Hypothalamus (tissue), 51 donors: ENCODE measurements at regions not wholly inside any gene's neighbourhood (a gene's known extent, or its start where the extent isn't known, plus 50 kb on each side); places are given as distances from the start of the nearest gene placed in this dataset.

Experiments
- DNase-seq, 51 donors: peaks; one replicate each; lab custom pipeline; 2025; lab: John Stamatoyannopoulos, UW

- DNase-seq: no peak
Measured at GRCh38 chr1:55512466-55512865, 297.3 kb upstream of the USP24 start.

DNA sequence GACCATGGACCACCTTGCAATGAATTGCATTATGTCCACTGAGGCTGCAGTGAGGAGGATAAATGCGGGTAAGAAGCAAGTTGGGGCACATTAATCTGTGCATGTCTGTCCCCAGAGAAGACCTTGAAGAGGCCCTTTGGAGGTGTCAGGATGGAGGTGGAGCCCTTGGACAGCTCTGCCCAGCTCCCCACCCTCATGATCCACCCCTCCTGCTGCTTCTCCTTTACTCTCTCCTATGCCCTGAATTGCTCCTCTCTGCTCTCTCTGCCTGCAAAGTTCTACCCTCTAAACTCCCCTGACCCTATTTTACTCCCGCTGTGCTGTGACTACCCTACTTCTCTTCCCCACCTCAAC is 292.4 kb upstream of the USP24 start:
- no peak for DNase-seq

GRCh38 chr1:55506740-55507577 is 291.8 kb upstream of the USP24 start:
- DNase-seq: no peak

- no peak for DNase-seq
Measured at GRCh38 chr1:55505326-55505725, 290.2 kb upstream of the USP24 start.

- no peak for DNase-seq
Measured at GRCh38 chr1:55504306-55504731, 289.2 kb upstream of the USP24 start.

GRCh38 chr1:55503663-55504305 is 288.6 kb upstream of the USP24 start:
- DNase-seq: no peak

GRCh38 chr1:55500601-55501000 is 285.4 kb upstream of the USP24 start:
- no peak for DNase-seq

GRCh38 chr1:55490547-55490946 is 275.4 kb upstream of the USP24 start:
- DNase-seq: no peak

DNA sequence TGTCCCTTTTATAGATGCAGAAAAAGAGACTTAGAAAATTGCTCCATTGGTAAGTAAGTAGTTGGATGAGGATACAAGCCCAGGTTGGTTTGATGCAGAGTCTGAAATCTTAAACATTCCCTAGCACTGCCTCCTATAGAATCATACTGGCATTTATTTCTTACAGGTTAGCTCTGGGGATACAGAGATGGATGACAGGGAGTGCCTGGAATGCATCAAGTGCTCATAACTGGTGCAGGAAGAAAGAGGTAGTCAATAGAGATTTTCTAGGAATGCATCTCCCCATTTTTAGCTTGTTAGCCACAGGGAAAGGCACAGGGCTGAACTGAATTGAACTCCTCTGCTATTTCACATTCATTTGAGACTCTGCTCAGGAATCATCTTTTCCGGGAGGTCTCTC is 269.0 kb upstream of the USP24 start:
- DNase-seq: no peak

- no peak for DNase-seq
Measured at GRCh38 chr1:55483523-55483922, 268.4 kb upstream of the USP24 start.

GRCh38 chr1:55481634-55482033 is 266.5 kb upstream of the USP24 start:
- DNase-seq: no peak

- no peak for DNase-seq
Measured at GRCh38 chr1:55480029-55480795, 265.0 kb upstream of the USP24 start.

DNA sequence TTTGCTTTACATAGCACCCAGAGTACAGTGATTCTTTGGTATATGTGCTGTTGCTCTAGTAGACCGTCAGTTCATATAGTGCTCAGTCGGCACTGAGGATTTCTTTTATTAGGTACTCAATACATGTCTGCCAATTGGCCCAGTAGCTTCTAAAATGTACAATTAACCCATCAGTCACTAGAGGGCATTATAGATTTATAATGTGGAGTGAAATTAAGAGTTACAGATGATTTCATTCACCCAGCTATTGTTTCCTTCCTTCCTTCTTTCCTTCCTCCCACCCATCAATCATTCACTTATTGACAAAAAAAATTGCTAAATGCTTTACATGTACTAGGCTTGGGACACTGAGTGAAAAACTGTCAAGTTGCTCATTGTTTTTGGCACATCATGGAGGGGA is 263.6 kb upstream of the USP24 start:
- no peak for DNase-seq

DNA sequence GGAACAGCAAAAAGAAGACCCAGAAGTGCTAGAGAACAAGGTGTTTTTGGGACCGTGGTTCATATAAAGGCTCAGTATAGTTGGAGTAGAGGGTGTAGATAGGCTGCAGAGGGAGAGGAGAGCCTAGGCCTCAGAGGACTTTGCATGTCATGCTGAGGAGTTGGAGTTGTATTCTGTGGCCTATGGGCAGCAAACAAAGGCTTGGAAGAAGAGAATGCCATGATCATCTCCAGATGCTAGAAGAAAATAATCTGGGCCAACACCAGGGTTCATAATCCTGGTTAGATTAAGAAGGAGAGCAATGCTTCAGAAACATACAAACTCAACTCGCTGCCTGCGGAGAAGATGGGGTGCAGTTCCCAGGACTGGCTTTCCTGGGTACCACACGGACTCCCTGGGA is 262.8 kb upstream of the USP24 start:
- DNase-seq: no peak

GRCh38 chr1:55476445-55477015 is 261.4 kb upstream of the USP24 start:
- no peak for DNase-seq

GRCh38 chr1:55474168-55474786 is 259.1 kb upstream of the USP24 start:
- no peak for DNase-seq

DNA sequence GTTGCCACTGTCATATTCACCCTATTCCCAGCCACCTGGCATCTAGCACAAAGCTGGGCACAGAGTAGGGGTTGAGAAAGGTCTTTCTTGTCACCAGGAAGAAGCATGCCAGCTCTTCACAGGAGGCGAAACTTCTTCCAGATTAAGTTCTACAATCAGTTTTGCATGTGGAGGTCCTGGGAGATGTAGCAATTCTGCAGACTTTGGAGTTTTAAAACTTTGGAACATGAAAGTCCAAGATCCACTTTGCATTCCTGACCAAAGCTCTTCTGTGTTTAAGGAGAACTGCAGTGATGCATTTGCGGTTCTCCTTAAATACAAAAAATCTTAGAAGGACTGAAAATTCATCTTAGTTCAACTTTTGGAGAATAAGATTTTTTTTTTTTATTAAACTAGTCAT is 258.5 kb upstream of the USP24 start:
- no peak for DNase-seq

- no peak for DNase-seq
Measured at GRCh38 chr1:55472784-55473183, 257.6 kb upstream of the USP24 start.

DNA sequence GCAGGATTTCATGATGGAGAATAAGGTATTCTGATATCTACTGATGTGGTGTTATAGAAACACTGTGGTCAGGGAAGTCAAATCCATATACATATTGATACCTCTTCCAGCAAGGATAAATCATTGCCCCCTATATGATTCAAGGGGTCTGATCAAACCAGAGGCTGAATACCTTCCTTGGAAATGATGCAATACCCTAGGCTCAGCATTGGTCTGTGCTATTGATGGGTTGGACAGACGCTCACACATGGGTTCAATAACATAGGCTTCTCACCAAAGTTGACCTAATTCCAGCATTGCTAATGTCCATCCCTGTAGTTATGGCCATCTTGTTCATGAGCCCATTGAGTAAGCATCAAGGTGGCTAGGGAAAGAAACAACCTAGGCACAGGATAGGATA is 257.0 kb upstream of the USP24 start:
- no peak for DNase-seq

GRCh38 chr1:55468142-55468795 is 253.1 kb upstream of the USP24 start:
- DNase-seq: no peak
